Bronchial epithelial cell (primary cell): ENCODE measurements at regions not wholly inside any gene's neighbourhood (a gene's known extent, or its start where the extent isn't known, plus 50 kb on each side); places are given as distances from the start of the nearest gene placed in this dataset.
"Not testable (repeated sequence)": the region's sequence is repeated elsewhere in the genome, so short reads cannot be mapped to it uniquely, and the experiment has no call there.

Experiments
- DNase-seq: peaks from one replicate; pipeline ENCODE4 v3.0.0-alpha.2; 2010; ENCODE audit warnings: low read depth
- FAIRE-seq: peaks from 2 replicates; lab custom pipeline; 2011; peaks lifted over from hg19 to GRCh38; lab: Jason Lieb, UNC
- H3K27me3 ChIP-seq: 2 replicates; pipeline ENCODE4 v1.5.1; 2011; ENCODE audit warnings: low read length; ENCODE audit not compliant: control insufficient read depth, insufficient read depth
- H3K36me3 ChIP-seq: 2 replicates; pipeline ENCODE4 v1.5.1; 2011; ENCODE audit warnings: low read length; ENCODE audit not compliant: control insufficient read depth, insufficient read depth
- H3K4me3 ChIP-seq: 2 replicates; pipeline ENCODE4 v1.5.1; 2011; ENCODE audit warnings: mild to moderate bottlenecking, low read depth, low read length, control low read depth
- TF ChIP-seq, protein P1 (sequence below): IDR thresholded peaks from 2 replicates; pipeline ENCODE4 v1.5.1; 2011; ENCODE audit warnings: mild to moderate bottlenecking, moderate library complexity, low read length, control low read depth, inconsistent platforms; ENCODE audit not compliant: insufficient read depth, severe bottlenecking

GRCh38 chr12:59345406-59345805 lies 250.4 kb upstream of the SLC16A7 start:
- no peaks in the 10 kb centered on the region for H3K27me3 ChIP-seq
- no peaks in the 10 kb centered on the region for H3K36me3 ChIP-seq
- no peak overlapping the region for H3K4me3 ChIP-seq
- FAIRE-seq (no peak), DNase-seq (no peak)
- TF ChIP-seq, protein P1, sequence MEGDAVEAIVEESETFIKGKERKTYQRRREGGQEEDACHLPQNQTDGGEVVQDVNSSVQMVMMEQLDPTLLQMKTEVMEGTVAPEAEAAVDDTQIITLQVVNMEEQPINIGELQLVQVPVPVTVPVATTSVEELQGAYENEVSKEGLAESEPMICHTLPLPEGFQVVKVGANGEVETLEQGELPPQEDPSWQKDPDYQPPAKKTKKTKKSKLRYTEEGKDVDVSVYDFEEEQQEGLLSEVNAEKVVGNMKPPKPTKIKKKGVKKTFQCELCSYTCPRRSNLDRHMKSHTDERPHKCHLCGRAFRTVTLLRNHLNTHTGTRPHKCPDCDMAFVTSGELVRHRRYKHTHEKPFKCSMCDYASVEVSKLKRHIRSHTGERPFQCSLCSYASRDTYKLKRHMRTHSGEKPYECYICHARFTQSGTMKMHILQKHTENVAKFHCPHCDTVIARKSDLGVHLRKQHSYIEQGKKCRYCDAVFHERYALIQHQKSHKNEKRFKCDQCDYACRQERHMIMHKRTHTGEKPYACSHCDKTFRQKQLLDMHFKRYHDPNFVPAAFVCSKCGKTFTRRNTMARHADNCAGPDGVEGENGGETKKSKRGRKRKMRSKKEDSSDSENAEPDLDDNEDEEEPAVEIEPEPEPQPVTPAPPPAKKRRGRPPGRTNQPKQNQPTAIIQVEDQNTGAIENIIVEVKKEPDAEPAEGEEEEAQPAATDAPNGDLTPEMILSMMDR = no peak

- TF ChIP-seq, protein P1 = no peak
- Histone ChIP-seq H3K4me3 (no peak overlapping the region), H3K27me3 (no peaks in the 10 kb centered on the region), H3K36me3 (no peaks in the 10 kb centered on the region)
- FAIRE-seq (no peak), DNase-seq (no peak)
Observed at GRCh38 chr12:59344224-59344623, 251.6 kb upstream of the SLC16A7 start.

DNA sequence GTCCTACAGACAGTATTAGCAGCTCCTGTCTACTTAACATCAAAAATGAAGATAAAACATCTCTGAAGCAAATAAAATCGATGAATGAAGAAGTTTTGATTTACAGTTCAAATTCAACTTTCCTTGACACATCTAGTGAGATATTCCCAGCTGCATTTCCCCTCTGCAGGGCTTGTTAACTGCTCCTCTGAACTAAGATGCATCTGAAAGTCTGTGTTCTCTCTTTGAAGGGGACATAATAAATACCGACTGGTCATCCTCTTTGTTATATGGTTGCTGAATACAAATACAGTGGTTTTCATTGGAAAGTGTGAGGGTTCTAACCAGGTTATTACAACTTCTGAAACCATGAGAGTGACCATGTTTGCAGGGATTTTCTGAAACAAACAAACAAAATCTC lies 266.4 kb upstream of the SLC16A7 start:
- DNase-seq (no peak), FAIRE-seq (no peak)
- Histone ChIP-seq H3K36me3 (no peaks in the 10 kb centered on the region), H3K4me3 (no peak overlapping the region), H3K27me3 (no peaks in the 10 kb centered on the region)
- TF ChIP-seq, protein P1 = no peak

- H3K36me3 ChIP-seq, FAIRE-seq, H3K4me3 ChIP-seq, DNase-seq, H3K27me3 ChIP-seq: not testable (repeated sequence)
Observed at GRCh38 chr12:59328395-59329075, 267.3 kb upstream of the SLC16A7 start.

GRCh38 chr12:59326457-59326856 lies 269.4 kb upstream of the SLC16A7 start:
- not testable (repeated sequence) for DNase-seq, H3K27me3 ChIP-seq, FAIRE-seq, H3K36me3 ChIP-seq, H3K4me3 ChIP-seq

DNA sequence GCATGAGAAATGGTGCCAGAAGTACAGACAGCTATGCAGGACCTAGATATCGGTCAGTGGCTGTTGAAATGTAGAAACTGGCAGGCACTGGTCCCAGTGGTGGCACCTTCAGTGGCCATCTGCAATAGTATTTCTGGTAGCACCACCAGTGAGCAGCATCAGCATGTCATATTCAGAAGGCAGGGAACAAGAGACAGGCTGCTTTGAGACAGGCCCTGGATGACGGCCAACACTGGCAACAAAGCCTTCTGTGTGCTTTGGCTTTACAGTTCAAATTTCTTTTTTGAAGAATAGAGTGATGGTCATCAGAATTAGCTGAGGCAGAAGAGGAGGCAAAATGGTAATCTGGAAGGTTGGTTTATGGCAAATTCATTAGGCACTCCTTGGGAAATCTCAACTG lies 273.4 kb upstream of the SLC16A7 start:
- H3K27me3 ChIP-seq = no peaks in the 10 kb centered on the region
- H3K4me3 ChIP-seq = no peak overlapping the region
- DNase-seq (no peak), FAIRE-seq (no peak)
- H3K36me3 ChIP-seq = no peaks in the 10 kb centered on the region
- TF ChIP-seq, protein P1 = no peak

GRCh38 chr12:59321278-59321677 lies 274.6 kb upstream of the SLC16A7 start:
- TF ChIP-seq, protein P1 = no peak
- Histone ChIP-seq H3K36me3 (no peaks in the 10 kb centered on the region), H3K27me3 (no peaks in the 10 kb centered on the region), H3K4me3 (no peak overlapping the region)
- FAIRE-seq = no peak
- no peak for DNase-seq
